CMK (cell line): ENCODE measurements at regions not wholly inside any gene's neighbourhood (a gene's known extent, or its start where the extent isn't known, plus 50 kb on each side); places are given as distances from the start of the nearest gene placed in this dataset.
"Not testable (repeated sequence)": the region's sequence is repeated elsewhere in the genome, so short reads cannot be mapped to it uniquely, and the experiment has no call there.

ENCODE experiments used
- DNase-seq: peaks from one replicate; pipeline ENCODE4 v3.0.0-alpha.2; 2010; ENCODE audit warnings: low read depth

- DNase-seq = no peak
Observed at GRCh38 chr1:10912441-10912840, 100.0 kb upstream of the TARDBP start.

GRCh38 chr1:10914056-10914455 lies 98.4 kb upstream of the TARDBP start:
- DNase-seq = no peak

- no peak for DNase-seq
Observed at GRCh38 chr1:10915594-10915993, 96.9 kb upstream of the TARDBP start.

GRCh38 chr1:10916311-10916710 lies 96.1 kb upstream of the TARDBP start:
- no peak for DNase-seq

GRCh38 chr1:10916991-10917390 lies 95.5 kb upstream of the TARDBP start:
- DNase-seq = no peak

- no peak for DNase-seq
Observed at GRCh38 chr1:10917513-10918454, 94.7 kb upstream of the TARDBP start.

- DNase-seq = no peak
Observed at GRCh38 chr1:10918531-10918930, 93.9 kb upstream of the TARDBP start.

- DNase-seq = no peak
Observed at GRCh38 chr1:10920063-10920626, 92.3 kb upstream of the TARDBP start.

GRCh38 chr1:10922315-10923060 lies 90.0 kb upstream of the TARDBP start:
- not testable (repeated sequence) for DNase-seq

GRCh38 chr1:10924030-10924429 lies 88.4 kb upstream of the TARDBP start:
- DNase-seq = no peak

- no peak for DNase-seq
Observed at GRCh38 chr1:10928654-10929053, 83.8 kb upstream of the TARDBP start.

- no peak for DNase-seq
Observed at GRCh38 chr1:10932088-10932487, 80.4 kb upstream of the TARDBP start.

GRCh38 chr1:10934150-10934818 lies 78.2 kb upstream of the TARDBP start:
- DNase-seq = no peak

GRCh38 chr1:10935246-10935645 lies 77.2 kb upstream of the TARDBP start:
- no peak for DNase-seq

- no peak for DNase-seq
Observed at GRCh38 chr1:10935724-10936123, 76.7 kb upstream of the TARDBP start.

- no peak for DNase-seq
Observed at GRCh38 chr1:10936998-10937901, 75.2 kb upstream of the TARDBP start.

- no peak for DNase-seq
Observed at GRCh38 chr1:10938741-10939417, 73.6 kb upstream of the TARDBP start.

GRCh38 chr1:10939654-10940450 lies 72.6 kb upstream of the TARDBP start:
- no peak for DNase-seq

- no peak for DNase-seq
Observed at GRCh38 chr1:10940451-10940804, 72.0 kb upstream of the TARDBP start.

- DNase-seq = no peak
Observed at GRCh38 chr1:10940838-10941237, 71.6 kb upstream of the TARDBP start.
